ENCODE measurements at regions not wholly inside any gene's neighbourhood (a gene's known extent, or its start where the extent isn't known, plus 50 kb on each side); places are given as distances from the start of the nearest gene placed in this dataset.

DNA sequence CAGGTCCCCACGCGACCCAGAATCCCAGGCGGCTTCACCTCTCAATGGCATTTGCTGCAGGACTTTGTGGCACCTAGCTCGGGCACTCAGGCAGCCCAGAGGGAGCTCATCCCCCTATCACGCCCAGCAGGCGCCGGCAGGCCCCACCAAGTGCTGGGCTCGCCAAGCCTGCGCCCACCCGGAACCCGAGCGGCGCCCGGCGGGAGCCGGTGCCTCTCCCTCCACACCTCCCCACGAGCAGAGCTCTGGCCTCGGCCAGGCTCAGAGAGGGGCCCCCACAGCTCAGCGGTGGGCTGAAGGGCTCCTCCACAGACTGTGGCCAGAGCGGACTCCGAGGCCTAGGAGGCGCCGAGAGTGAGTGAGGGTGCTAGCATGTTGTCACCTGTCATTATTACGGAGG, 286.3 kb downstream of the PDHA2 start:
- Histone ChIP-seq H3K9me3 (no peaks in the 10 kb centered on the region), H3K36me3 (no peaks in the 10 kb centered on the region), H3K27me3 (no peaks in the 10 kb centered on the region), H3K4me1 (no peaks in the 10 kb centered on the region), H3K4me3 (no peak overlapping the region), H3K27ac (no peak overlapping the region)
- TF ChIP-seq, protein P1, sequence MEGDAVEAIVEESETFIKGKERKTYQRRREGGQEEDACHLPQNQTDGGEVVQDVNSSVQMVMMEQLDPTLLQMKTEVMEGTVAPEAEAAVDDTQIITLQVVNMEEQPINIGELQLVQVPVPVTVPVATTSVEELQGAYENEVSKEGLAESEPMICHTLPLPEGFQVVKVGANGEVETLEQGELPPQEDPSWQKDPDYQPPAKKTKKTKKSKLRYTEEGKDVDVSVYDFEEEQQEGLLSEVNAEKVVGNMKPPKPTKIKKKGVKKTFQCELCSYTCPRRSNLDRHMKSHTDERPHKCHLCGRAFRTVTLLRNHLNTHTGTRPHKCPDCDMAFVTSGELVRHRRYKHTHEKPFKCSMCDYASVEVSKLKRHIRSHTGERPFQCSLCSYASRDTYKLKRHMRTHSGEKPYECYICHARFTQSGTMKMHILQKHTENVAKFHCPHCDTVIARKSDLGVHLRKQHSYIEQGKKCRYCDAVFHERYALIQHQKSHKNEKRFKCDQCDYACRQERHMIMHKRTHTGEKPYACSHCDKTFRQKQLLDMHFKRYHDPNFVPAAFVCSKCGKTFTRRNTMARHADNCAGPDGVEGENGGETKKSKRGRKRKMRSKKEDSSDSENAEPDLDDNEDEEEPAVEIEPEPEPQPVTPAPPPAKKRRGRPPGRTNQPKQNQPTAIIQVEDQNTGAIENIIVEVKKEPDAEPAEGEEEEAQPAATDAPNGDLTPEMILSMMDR (IDR thresholded peaks at IDR 0.05): no peak
- no peak for TF ChIP-seq POLR2A (IDR thresholded peaks at IDR 0.05)
- no peak for DNase-seq
- intact Hi-C loops (cut with DNase I; ENCODE audit: low total_unique reads): no loop called here

GRCh38 chr4:96131186-96131585, 291.3 kb downstream of the PDHA2 start:
- Histone ChIP-seq H3K4me3 (no peak overlapping the region), H3K9me3 (no peaks in the 10 kb centered on the region), H3K36me3 (no peaks in the 10 kb centered on the region), H3K27ac (no peak overlapping the region), H3K27me3 (no peaks in the 10 kb centered on the region), H3K4me1 (no peaks in the 10 kb centered on the region)
- TF ChIP-seq, protein P1 (IDR thresholded peaks at IDR 0.05): no peak
- TF ChIP-seq POLR2A (IDR thresholded peaks at IDR 0.05): no peak
- DNase-seq: no peak
- intact Hi-C loops (cut with DNase I; ENCODE audit: low total_unique reads): no loop called here

- H3K4me3 ChIP-seq: no peak overlapping the region
- TF ChIP-seq, protein P1 (IDR thresholded peaks at IDR 0.05): no peak
- no peak for TF ChIP-seq POLR2A (IDR thresholded peaks at IDR 0.05)
- no peak for DNase-seq
- H3K36me3 ChIP-seq: no peaks in the 10 kb centered on the region
- H3K9me3 ChIP-seq: no peaks in the 10 kb centered on the region
- no peaks in the 10 kb centered on the region for H3K27me3 ChIP-seq
- no peaks in the 10 kb centered on the region for H3K4me1 ChIP-seq
- H3K27ac ChIP-seq: no peak overlapping the region
- intact Hi-C loops (cut with DNase I; ENCODE audit: low total_unique reads): no loop called here
These were observed 294.9 kb downstream of the PDHA2 start for GRCh38 chr4:96134806-96135205.

- no peak overlapping the region for H3K4me3 ChIP-seq
- H3K4me1 ChIP-seq: no peaks in the 10 kb centered on the region
- intact Hi-C loops (cut with DNase I; ENCODE audit: low total_unique reads): no loop called here
- TF ChIP-seq, protein P1 (IDR thresholded peaks at IDR 0.05): no peak
- TF ChIP-seq POLR2A (IDR thresholded peaks at IDR 0.05): no peak
- H3K27me3 ChIP-seq: no peaks in the 10 kb centered on the region
- no peak for DNase-seq
- H3K27ac ChIP-seq: no peak overlapping the region
- no peaks in the 10 kb centered on the region for H3K9me3 ChIP-seq
- H3K36me3 ChIP-seq: no peaks in the 10 kb centered on the region
These were observed 296.2 kb downstream of the PDHA2 start for GRCh38 chr4:96136056-96136455.

- Histone ChIP-seq H3K36me3 (no peaks in the 10 kb centered on the region), H3K27me3 (no peaks in the 10 kb centered on the region), H3K9me3 (no peaks in the 10 kb centered on the region), H3K4me1 (no peaks in the 10 kb centered on the region), H3K27ac (no peak overlapping the region), H3K4me3 (no peak overlapping the region)
- intact Hi-C loops (cut with DNase I; ENCODE audit: low total_unique reads): no loop called here
- TF ChIP-seq POLR2A (IDR thresholded peaks at IDR 0.05): no peak
- TF ChIP-seq, protein P1 (IDR thresholded peaks at IDR 0.05): no peak
- DNase-seq: no peak
These were observed 299.5 kb downstream of the PDHA2 start for GRCh38 chr4:96139251-96139929.
